Suprapubic skin (tissue), 4 donors: ENCODE measurements at regions not wholly inside any gene's neighbourhood (a gene's known extent, or its start where the extent isn't known, plus 50 kb on each side); places are given as distances from the start of the nearest gene placed in this dataset.

Experiments used
- DNase-seq, 2 donors: peaks; one replicate each; pipeline ENCODE4 v3.0.0-alpha.2; 2019; ENCODE audit warnings: low spot score in 2 of 2
- H3K27ac ChIP-seq: fragments of 200-600 bp; sonication (generic); one replicate; pipeline ENCODE4 v1.5.1; 2019
- H3K27me3 ChIP-seq: fragments of 200-600 bp; sonication (generic); one replicate; pipeline ENCODE4 v1.5.1; 2019
- H3K36me3 ChIP-seq: fragments of 200-600 bp; sonication (generic); one replicate; pipeline ENCODE4 v1.5.1; 2019
- H3K4me1 ChIP-seq: fragments of 200-600 bp; sonication (generic); one replicate; pipeline ENCODE4 v1.5.1; 2019
- H3K4me3 ChIP-seq: fragments of 200-600 bp; sonication (generic); one replicate; pipeline ENCODE4 v1.5.1; 2019; ENCODE audit warnings: mild to moderate bottlenecking
- H3K9me3 ChIP-seq: fragments of 200-600 bp; sonication (generic); one replicate; pipeline ENCODE4 v1.5.1; 2019
- CTCF ChIP-seq, 2 donors: fragments of 200-600 bp in 1 of 2; fragments of 450-650 bp in 1 of 2; sonication (generic) in 1 of 2; IDR thresholded peaks; one replicate each; pipeline ENCODE4 v1.5.1; 2016 to 2019; ENCODE audit warnings: antibody characterized with exemption in 2 of 2, mild to moderate bottlenecking in 1 of 2, moderate library complexity in 1 of 2
- EP300 ChIP-seq: sonication (generic); formaldehyde crosslinking; IDR thresholded peaks from one replicate; pipeline ENCODE4 v1.6.1; 2017; ENCODE audit warnings: antibody characterized with exemption
- POLR2A ChIP-seq, 2 donors: fragments of 450-650 bp; IDR thresholded peaks; one replicate each; pipeline ENCODE4 v1.6.1; 2017; ENCODE audit warnings: antibody characterized with exemption in 2 of 2, mild to moderate bottlenecking in 2 of 2, moderate library complexity in 2 of 2
- POLR2AphosphoS5 ChIP-seq, 3 donors: sonication (generic); formaldehyde crosslinking; IDR thresholded peaks; one replicate each; pipeline ENCODE4 v1.6.1; 2017; ENCODE audit warnings: antibody characterized with exemption in 3 of 3
- WGBS: methylation state at CpG from one replicate; pipeline ENCODE4 v1.1.5; 2018; 5-methylcytosine and 5-hydroxymethylcytosine counted together

- no peak for TF ChIP-seq POLR2AphosphoS5 (IDR thresholded peaks at IDR 0.05)
- TF ChIP-seq POLR2A (IDR thresholded peaks at IDR 0.05), result no peak
- no peak for TF ChIP-seq EP300
- TF ChIP-seq CTCF (IDR thresholded peaks at IDR 0.05), result no peak
- 84% methylated on average over 7 of the region's 7 CpGs for WGBS
- Histone ChIP-seq H3K27me3 (no peaks in the 10 kb centered on the region), H3K4me1 (no peaks in the 10 kb centered on the region), H3K9me3 (no peaks in the 10 kb centered on the region), H3K4me3 (no peak overlapping the region), H3K27ac (no peak overlapping the region), H3K36me3 (no peaks in the 10 kb centered on the region)
- no peak for DNase-seq
Observed at GRCh38 chr22:34135749-34136148, 215.5 kb upstream of the LARGE1 start.

- no peak overlapping the region for H3K27ac ChIP-seq
- H3K4me1 ChIP-seq, result no peaks in the 10 kb centered on the region
- H3K27me3 ChIP-seq, result no peaks in the 10 kb centered on the region
- no peaks in the 10 kb centered on the region for H3K36me3 ChIP-seq
- TF ChIP-seq CTCF (IDR thresholded peaks at IDR 0.05) (no peak), POLR2AphosphoS5 (IDR thresholded peaks at IDR 0.05) (no peak), EP300 (no peak), POLR2A (IDR thresholded peaks at IDR 0.05) (no peak)
- H3K9me3 ChIP-seq, result no peaks in the 10 kb centered on the region
- no peak for DNase-seq
- no peak overlapping the region for H3K4me3 ChIP-seq
Observed at GRCh38 chr22:34150023-34150422, 229.7 kb upstream of the LARGE1 start.

- DNase-seq, result peak in 1 of 2 donors; percentile 67
- 74% methylated on average over 8 of the region's 8 CpGs for WGBS
- H3K4me1 ChIP-seq, result no peaks in the 10 kb centered on the region
- no peak overlapping the region for H3K27ac ChIP-seq
- no peaks in the 10 kb centered on the region for H3K9me3 ChIP-seq
- H3K36me3 ChIP-seq, result no peaks in the 10 kb centered on the region
- TF ChIP-seq POLR2A (IDR thresholded peaks at IDR 0.05) (no peak), CTCF (IDR thresholded peaks at IDR 0.05) (no peak), EP300 (no peak), POLR2AphosphoS5 (IDR thresholded peaks at IDR 0.05) (no peak)
- no peaks in the 10 kb centered on the region for H3K27me3 ChIP-seq
- H3K4me3 ChIP-seq, result no peak overlapping the region
Observed at GRCh38 chr22:34159491-34159890, 239.2 kb upstream of the LARGE1 start.

- Histone ChIP-seq H3K4me1 (no peaks in the 10 kb centered on the region), H3K9me3 (no peaks in the 10 kb centered on the region), H3K4me3 (no peak overlapping the region), H3K27ac (no peak overlapping the region), H3K27me3 (peaks cover 2% of the 10 kb centered on the region), H3K36me3 (no peaks in the 10 kb centered on the region)
- TF ChIP-seq POLR2AphosphoS5 (IDR thresholded peaks at IDR 0.05), result no peak
- whole genome bisulfite sequencing, result 27% methylated on average over 4 of the region's 4 CpGs
- DNase-seq, result no peak
Observed at GRCh38 chr22:34160141-34160783, 240.0 kb upstream of the LARGE1 start.

DNA sequence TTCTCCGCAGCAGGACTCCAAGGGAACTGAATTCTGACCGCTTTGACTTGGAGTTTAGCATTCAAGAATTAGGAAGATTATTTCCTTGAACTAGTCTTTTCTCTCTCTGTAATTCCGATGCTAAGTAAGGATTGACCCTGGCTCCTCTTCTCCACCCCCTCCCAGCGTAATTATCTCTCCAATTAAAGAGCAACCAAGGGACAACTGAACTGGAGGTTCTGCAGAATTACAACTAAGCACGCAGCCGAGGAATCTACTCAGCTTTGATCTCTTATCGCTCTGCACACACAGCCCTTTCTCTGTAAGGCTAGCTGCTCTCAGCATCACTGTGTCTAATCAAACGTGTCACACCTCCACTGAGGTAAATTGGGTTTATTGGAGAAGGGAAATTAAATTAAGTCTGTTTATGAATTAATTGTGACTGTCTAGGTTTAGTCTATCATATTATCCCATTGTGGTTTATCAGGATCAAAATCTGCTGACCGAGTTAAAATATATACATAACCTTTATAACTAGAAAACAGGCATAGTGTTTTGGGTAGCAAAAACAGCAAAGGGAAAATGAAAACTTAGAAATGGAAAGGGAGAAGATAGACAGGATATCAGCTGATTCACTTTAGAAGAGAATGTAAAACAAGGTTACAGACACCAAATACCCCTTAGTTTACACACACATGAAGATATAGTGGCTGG is 241.3 kb upstream of the LARGE1 start:
- WGBS, result 44% methylated on average over 9 of the region's 9 CpGs
- no peak for DNase-seq
- Histone ChIP-seq H3K4me1 (no peaks in the 10 kb centered on the region), H3K27ac (no peak overlapping the region), H3K4me3 (no peak overlapping the region), H3K27me3 (peaks cover 6% of the 10 kb centered on the region), H3K36me3 (no peaks in the 10 kb centered on the region), H3K9me3 (no peaks in the 10 kb centered on the region)
- no peak for TF ChIP-seq EP300
- TF ChIP-seq CTCF (IDR thresholded peaks at IDR 0.05), result no peak
